ENCODE measurements at regions not wholly inside any gene's neighbourhood (a gene's known extent, or its start where the extent isn't known, plus 50 kb on each side); places are given as distances from the start of the nearest gene placed in this dataset.

GRCh38 chr13:21884299-21884909, 213.5 kb downstream of the FGF9 start:
- Histone ChIP-seq H3K27me3 (ENCODE audit: control insufficient read depth in 2 of 2, insufficient read depth in 2 of 2, low read length in 2 of 2) (no peaks in the 10 kb centered on the region), H3K27ac (ENCODE audit: insufficient read depth, low read depth, low read length) (no peak overlapping the region), H2AFZ (ENCODE audit: low read depth, low read length) (no peak overlapping the region), H3K4me3 (replicated peaks in 1 of 3; ENCODE audit: insufficient read depth in 1 of 3, low read depth in 1 of 3, low read length in 3 of 3) (no peak overlapping the region), H3K4me2 (ENCODE audit: insufficient read depth, low read length) (no peak overlapping the region), H3K4me1 (ENCODE audit: control insufficient read depth, extremely low read depth, insufficient read depth, low read length) (no peaks in the 10 kb centered on the region), H3K9me1 (replicated peaks; ENCODE audit: control insufficient read depth, extremely low read depth, insufficient read depth, low read length) (no peaks in the 10 kb centered on the region), H3K9ac (replicated peaks; ENCODE audit: extremely low read depth, insufficient read depth, low read length) (no peak overlapping the region), H3K9me3 (replicated peaks; ENCODE audit: control insufficient read depth, insufficient read depth, low read length) (peaks cover 19% of the 10 kb centered on the region), H3K36me3 (ENCODE audit: control insufficient read depth in 2 of 2, extremely low read depth in 1 of 2, insufficient read depth in 2 of 2, low read length in 2 of 2) (no peaks in the 10 kb centered on the region), H3K79me2 (ENCODE audit: control insufficient read depth, insufficient read depth, low read length) (no peaks in the 10 kb centered on the region), H4K20me1 (replicated peaks; ENCODE audit: control insufficient read depth, extremely low read depth, insufficient read depth, low read length) (no peaks in the 10 kb centered on the region)
- ChIA-PET CTCF (no interaction called here), POLR2A (no interaction called here)
- BruUV-seq (replicated peaks), result no TSS peak
- intact Hi-C loops (cut with micrococcal nuclease), result no loop called here
- DNase-seq (ENCODE audit: low read depth, low spot score) (no peak), FAIRE-seq (no peak)
- dilution Hi-C loops (cut with MboI; ENCODE audit: extremely low pct_ligation_motif_present, low sequenced_read_pairs), result no loop called here
- no peak for TF ChIP-seq GATA2 (IDR thresholded peaks at IDR 0.05; ENCODE audit: insufficient read depth, insufficient read length, low read depth, low read length)
- TF ChIP-seq EZH2 (IDR thresholded peaks at IDR 0.05; ENCODE audit: borderline replicate concordance, low read depth, low read length, severe bottlenecking), result no peak
- no peak for TF ChIP-seq POLR2AphosphoS5 (IDR thresholded peaks at IDR 0.05; ENCODE audit: insufficient read depth, low read depth, low read length)
- no peak for TF ChIP-seq MYC (IDR thresholded peaks at IDR 0.05; ENCODE audit: low read depth, low read length)
- TF ChIP-seq MAX (IDR thresholded peaks at IDR 0.05; ENCODE audit: insufficient read depth, insufficient read length), result no peak
- no peak for TF ChIP-seq CTCF (IDR thresholded peaks at IDR 0.05; ENCODE audit: extremely low read depth in 1 of 2, insufficient read depth in 1 of 2, low read depth in 1 of 2, low read length in 2 of 2)
- no peak for TF ChIP-seq POLR2A (IDR thresholded peaks at IDR 0.05; ENCODE audit: low read depth, low read length)

Measured in endothelial cell of umbilical vein (primary cell).